Lung (tissue), 11 donors: ENCODE measurements at regions not wholly inside any gene's neighbourhood (a gene's known extent, or its start where the extent isn't known, plus 50 kb on each side); places are given as distances from the start of the nearest gene placed in this dataset.

Experiments
- ATAC-seq: fragments of 200-7000 bp; cut with Tn5 transposase; one replicate; pipeline ENCODE4 v1.9.1; 2020; ENCODE audit warnings: moderate number of reproducible peaks; ENCODE audit not compliant: insufficient read depth, low FRiP score
- DNase-seq, 3 donors: peaks; one replicate each; pipeline ENCODE4 v3.0.0-alpha.2; 2013 to 2017
- H3K27ac ChIP-seq, 2 donors: one replicate each; pipeline ENCODE4 v1.5.1; 2013; ENCODE audit warnings: mild to moderate bottlenecking in 2 of 2, moderate library complexity in 2 of 2, control low read depth in 1 of 2, inconsistent platforms in 1 of 2, low read depth in 1 of 2, low read length in 1 of 2
- H3K27me3 ChIP-seq, 3 donors: one replicate each; pipeline ENCODE4 v1.5.1; 2013; ENCODE audit warnings: low read length in 2 of 3; ENCODE audit not compliant: control insufficient read depth in 3 of 3, insufficient read depth in 3 of 3
- H3K36me3 ChIP-seq, 4 donors: one replicate each; pipeline ENCODE4 v1.5.1; 2013; ENCODE audit warnings: low read length in 4 of 4, mild to moderate bottlenecking in 1 of 4, moderate library complexity in 1 of 4; ENCODE audit not compliant: control insufficient read depth in 4 of 4, insufficient read depth in 4 of 4
- H3K4me1 ChIP-seq, 5 donors: one replicate each; pipeline ENCODE4 v1.5.1; 2013; ENCODE audit warnings: low read length in 5 of 5, mild to moderate bottlenecking in 2 of 5, moderate library complexity in 1 of 5; ENCODE audit not compliant: control insufficient read depth in 5 of 5, insufficient read depth in 5 of 5
- H3K4me3 ChIP-seq: one replicate; pipeline ENCODE4 v1.5.1; 2013; ENCODE audit warnings: mild to moderate bottlenecking, control low read depth, moderate library complexity
- H3K9ac ChIP-seq, 2 donors: one replicate each; pipeline ENCODE4 v1.5.1; 2013; ENCODE audit warnings: low read length in 2 of 2, control low read depth in 1 of 2; ENCODE audit not compliant: insufficient read depth in 1 of 2
- H3K9me3 ChIP-seq, 4 donors: one replicate each; pipeline ENCODE4 v1.5.1; 2013; ENCODE audit warnings: low read length in 3 of 4, mild to moderate bottlenecking in 1 of 4, moderate library complexity in 1 of 4; ENCODE audit not compliant: control insufficient read depth in 4 of 4, insufficient read depth in 3 of 4
- CTCF ChIP-seq: IDR thresholded peaks from 2 replicates; pipeline ENCODE4 v1.5.1; 2012; ENCODE audit warnings: mild to moderate bottlenecking; ENCODE audit errors: control extremely low read depth, extremely low read depth
- WGBS, 2 donors: extraction: QIAGEN DNeasy Blood & Tissue Kit; methylation state at CpG; one replicate each; pipeline ENCODE4 v1.1.7; 2013; 5-methylcytosine and 5-hydroxymethylcytosine counted together
- donor health status: control.
- donor health status: control.
- donor health status: Bipolar disorder and iron deficiency.
- donor health status: healthy.
- donor health status: DM: yes; HTN: yes; CAD: no.

- TF ChIP-seq CTCF = no peak
- Histone ChIP-seq H3K9me3 (peaks cover 0 to 8% (median 2%) of the 10 kb centered on the region in 4 donors), H3K27ac (no peak overlapping the region), H3K27me3 (peaks cover 0 to 2% (median 0%) of the 10 kb centered on the region in 3 donors), H3K9ac (no peak overlapping the region), H3K36me3 (no peaks in the 10 kb centered on the region), H3K4me3 (no peak overlapping the region), H3K4me1 (peaks cover 0 to 7% (median 0%) of the 10 kb centered on the region in 5 donors)
- DNase-seq (no peak), ATAC-seq (no peak)
- WGBS, 2 donors = 90 to 95% methylated on average over 9 of the region's 9 CpGs
These were observed 1001.1 kb downstream of the BRD1 start for GRCh38 chr22:48826546-48826945.

- Histone ChIP-seq H3K27ac (no peak overlapping the region), H3K9ac (no peak overlapping the region), H3K9me3 (peaks cover 0 to 8% (median 2%) of the 10 kb centered on the region in 4 donors), H3K4me1 (peaks cover 0 to 7% (median 0%) of the 10 kb centered on the region in 5 donors), H3K4me3 (no peak overlapping the region), H3K27me3 (peaks cover 0 to 2% (median 0%) of the 10 kb centered on the region in 3 donors), H3K36me3 (no peaks in the 10 kb centered on the region)
- no peak for DNase-seq
- WGBS, 2 donors = 80 to 87% methylated on average over 25 of the region's 25 CpGs
- TF ChIP-seq CTCF = no peak
- ATAC-seq = no peak
These were observed 1001.7 kb downstream of the BRD1 start for GRCh38 chr22:48825802-48826520.

- no peak for TF ChIP-seq CTCF
- DNase-seq (no peak), ATAC-seq (no peak)
- Histone ChIP-seq H3K4me3 (no peak overlapping the region), H3K27ac (no peak overlapping the region), H3K27me3 (peaks cover 0 to 2% (median 0%) of the 10 kb centered on the region in 3 donors), H3K9me3 (peaks cover 0 to 3% (median 0%) of the 10 kb centered on the region in 4 donors), H3K36me3 (no peaks in the 10 kb centered on the region), H3K9ac (no peak overlapping the region), H3K4me1 (peaks cover 0 to 7% (median 0%) of the 10 kb centered on the region in 5 donors)
- WGBS, 2 donors = 50 to 68% methylated on average over 23 of the region's 23 CpGs
These were observed 1002.7 kb downstream of the BRD1 start for GRCh38 chr22:48824712-48825651.
